ENCODE measurements at regions not wholly inside any gene's neighbourhood (a gene's known extent, or its start where the extent isn't known, plus 50 kb on each side); places are given as distances from the start of the nearest gene placed in this dataset.

- TF ChIP-seq CTCF (IDR thresholded peaks at IDR 0.05; ENCODE audit: low read length) (no peak), EZH2 (optimal IDR thresholded peaks at IDR 0.05; ENCODE audit: low read depth, low read length) (no peak)
Observed at GRCh38 chr3:150110097-150110496, 139.4 kb upstream of the PFN2 start.
